Ovary (tissue), 7 donors: ENCODE measurements at regions not wholly inside any gene's neighbourhood (a gene's known extent, or its start where the extent isn't known, plus 50 kb on each side); places are given as distances from the start of the nearest gene placed in this dataset.

ENCODE experiments used
- DNase-seq, 5 donors: peaks; one replicate each; pipeline ENCODE4 v3.0.0-alpha.2; 2019 to 2020
- H3K27ac ChIP-seq, 2 donors: fragments of 200-600 bp; one replicate each; pipeline versions ENCODE4 v1.5.1 to v1.8.0; 2019 to 2022
- H3K27me3 ChIP-seq: fragments of 200-600 bp; one replicate; pipeline ENCODE4 v1.8.0; 2022
- H3K36me3 ChIP-seq: fragments of 200-600 bp; sonication (generic); one replicate; pipeline ENCODE4 v1.5.1; 2019
- H3K4me1 ChIP-seq: one replicate; pipeline ENCODE4 v1.8.1; 2013; ENCODE audit warnings: mild to moderate bottlenecking, moderate library complexity; ENCODE audit not compliant: insufficient read depth
- H3K4me3 ChIP-seq: fragments of 200-600 bp; sonication (generic); one replicate; pipeline ENCODE4 v1.5.1; 2017
- H3K9me3 ChIP-seq, 2 donors: fragments of 200-600 bp in 1 of 2; sonication (generic) in 1 of 2; one replicate each; pipeline versions ENCODE4 v1.5.1 to v1.8.1; 2013 to 2019; ENCODE audit warnings: mild to moderate bottlenecking in 1 of 2, moderate library complexity in 1 of 2
- CTCF ChIP-seq, 3 donors: fragments of 450-650 bp in 2 of 3; fragments of 200-600 bp in 1 of 3; IDR thresholded peaks; one replicate each; pipeline versions ENCODE4 v1.5.1 to v1.8.0; 2016 to 2022; ENCODE audit warnings: antibody characterized with exemption in 3 of 3, mild to moderate bottlenecking in 1 of 3
- EP300 ChIP-seq: sonication (generic); formaldehyde crosslinking; IDR thresholded peaks from one replicate; pipeline ENCODE4 v1.6.1; 2017; ENCODE audit warnings: antibody characterized with exemption
- POLR2A ChIP-seq: fragments of 450-650 bp; IDR thresholded peaks from one replicate; pipeline ENCODE4 v1.6.1; 2017; ENCODE audit warnings: antibody characterized with exemption, mild to moderate bottlenecking, moderate library complexity
- WGBS, 3 donors: extraction: QIAGEN DNeasy Blood & Tissue Kit in 1 of 3; methylation state at CpG; one replicate each; pipeline versions ENCODE4 v1.1.5 to v1.1.7; 2013 to 2017; 5-methylcytosine and 5-hydroxymethylcytosine counted together
- intact Hi-C, 4 donors: fragments of 100-400 bp; cut with DNase I; formaldehyde crosslinking; loops; one replicate each; pipeline versions ENCODE4 v1.11.0 to v1.15.1; 2022 to 2023
- donor health status: DM: no; HTN: no; CAD: no; lungs with moderate emphysema.
- donor health status: DM: no; HTN: no; CAD: no.
- donor health status: Bipolar disorder and iron deficiency.
- donor health status: DM: no; HTN: no; CAD: no.
- donor health status: DM: yes; HTN: yes; CAD: no.

- H3K4me3 ChIP-seq = no peak overlapping the region
- no peak overlapping the region for H3K27ac ChIP-seq
- no peaks in the 10 kb centered on the region for H3K36me3 ChIP-seq
- H3K9me3 ChIP-seq = no peaks in the 10 kb centered on the region
- H3K4me1 ChIP-seq = no peaks in the 10 kb centered on the region
- no peaks in the 10 kb centered on the region for H3K27me3 ChIP-seq
- WGBS, 3 donors = 58 to 67% (median 63%) methylated on average over 3 of the region's 3 CpGs
- TF ChIP-seq EP300 (no peak), POLR2A (no peak), CTCF (IDR thresholded peaks at IDR 0.05) (no peak)
- intact Hi-C loops = no loop called here
- no peak for DNase-seq
These were observed 357.5 kb upstream of the FAM47C start for GRCh38 chrX:36650622-36651021.

GRCh38 chrX:36683507-36683906, 324.7 kb upstream of the FAM47C start:
- intact Hi-C loops = no loop called here
- Histone ChIP-seq H3K27ac (no peak overlapping the region), H3K4me3 (no peak overlapping the region), H3K36me3 (no peaks in the 10 kb centered on the region), H3K9me3 (no peaks in the 10 kb centered on the region), H3K4me1 (no peaks in the 10 kb centered on the region), H3K27me3 (no peaks in the 10 kb centered on the region)
- TF ChIP-seq POLR2A (no peak), CTCF (IDR thresholded peaks at IDR 0.05) (no peak), EP300 (no peak)
- no peak for DNase-seq
- 53 to 75% (median 68%) methylated on average over 1 of the region's 1 CpG for WGBS, 3 donors

GRCh38 chrX:36684053-36684452, 324.1 kb upstream of the FAM47C start:
- H3K27ac ChIP-seq = no peak overlapping the region
- no peak for TF ChIP-seq CTCF (IDR thresholded peaks at IDR 0.05)
- TF ChIP-seq EP300 = no peak
- no peak for TF ChIP-seq POLR2A
- intact Hi-C loops = no loop called here
- no peaks in the 10 kb centered on the region for H3K36me3 ChIP-seq
- H3K4me3 ChIP-seq = no peak overlapping the region
- H3K4me1 ChIP-seq = no peaks in the 10 kb centered on the region
- no peaks in the 10 kb centered on the region for H3K27me3 ChIP-seq
- no peak for DNase-seq
- no peaks in the 10 kb centered on the region for H3K9me3 ChIP-seq

GRCh38 chrX:36721990-36722389, 286.2 kb upstream of the FAM47C start:
- no peaks in the 10 kb centered on the region for H3K9me3 ChIP-seq
- 71 to 76% (median 72%) methylated on average over 3 of the region's 3 CpGs for WGBS, 3 donors
- no peak for DNase-seq
- no peak overlapping the region for H3K4me3 ChIP-seq
- no peaks in the 10 kb centered on the region for H3K36me3 ChIP-seq
- H3K27me3 ChIP-seq = no peaks in the 10 kb centered on the region
- H3K27ac ChIP-seq = no peak overlapping the region
- no peaks in the 10 kb centered on the region for H3K4me1 ChIP-seq
- intact Hi-C loops = no loop called here
- no peak for TF ChIP-seq CTCF (IDR thresholded peaks at IDR 0.05)
- no peak for TF ChIP-seq EP300
- TF ChIP-seq POLR2A = no peak

GRCh38 chrX:36753602-36754001, 254.6 kb upstream of the FAM47C start:
- intact Hi-C loops = no loop called here
- H3K4me3 ChIP-seq = no peak overlapping the region
- no peak for TF ChIP-seq POLR2A
- no peak for TF ChIP-seq EP300
- TF ChIP-seq CTCF (IDR thresholded peaks at IDR 0.05) = no peak
- no peaks in the 10 kb centered on the region for H3K9me3 ChIP-seq
- H3K27ac ChIP-seq = no peak overlapping the region
- DNase-seq = no peak
- H3K4me1 ChIP-seq = no peaks in the 10 kb centered on the region
- WGBS, 3 donors = 84 to 91% (median 88%) methylated on average over 2 of the region's 2 CpGs
- no peaks in the 10 kb centered on the region for H3K27me3 ChIP-seq
- H3K36me3 ChIP-seq = no peaks in the 10 kb centered on the region
